Muscle of back (tissue), 3 donors: ENCODE measurements at regions not wholly inside any gene's neighbourhood (a gene's known extent, or its start where the extent isn't known, plus 50 kb on each side); places are given as distances from the start of the nearest gene placed in this dataset.
"Not testable (repeated sequence)": the region's sequence is repeated elsewhere in the genome, so short reads cannot be mapped to it uniquely, and the experiment has no call there.

ENCODE experiments used
- DNase-seq, 3 donors: peaks; one replicate each; pipeline versions ENCODE4 v3.0.0 to v3.0.0-alpha.2; 2013

GRCh38 chr18:1043039-1043438, 138.4 kb downstream of the ADCYAP1 start:
- DNase-seq, result not testable (repeated sequence)

GRCh38 chr18:1045658-1046057, 141.0 kb downstream of the ADCYAP1 start:
- DNase-seq, result peak in 2 of 3 donors; percentile 14 to 64

GRCh38 chr18:1047406-1047805, 142.7 kb downstream of the ADCYAP1 start:
- peak in 1 of 3 donors; percentile 26 for DNase-seq

- DNase-seq, result no peak
Measured at GRCh38 chr18:1048032-1048431, 143.4 kb downstream of the ADCYAP1 start.

GRCh38 chr18:1049173-1049572, 144.5 kb downstream of the ADCYAP1 start:
- no peak for DNase-seq

GRCh38 chr18:1050012-1050657, 145.5 kb downstream of the ADCYAP1 start:
- no peak for DNase-seq

- no peak for DNase-seq
Measured at GRCh38 chr18:1052301-1052700, 147.6 kb downstream of the ADCYAP1 start.

- DNase-seq, result peak in 2 of 3 donors; percentile 12 to 46
Measured at GRCh38 chr18:1053331-1054315, 149.0 kb downstream of the ADCYAP1 start.

- no peak for DNase-seq
Measured at GRCh38 chr18:1056404-1056803, 151.7 kb downstream of the ADCYAP1 start.

- DNase-seq, result no peak
Measured at GRCh38 chr18:1057367-1057766, 152.7 kb downstream of the ADCYAP1 start.

- no peak for DNase-seq
Measured at GRCh38 chr18:1062588-1062987, 157.9 kb downstream of the ADCYAP1 start.

GRCh38 chr18:1075322-1075721, 170.7 kb downstream of the ADCYAP1 start:
- no peak for DNase-seq

- DNase-seq, result no peak
Measured at GRCh38 chr18:1075876-1076275, 171.2 kb downstream of the ADCYAP1 start.

GRCh38 chr18:1078301-1078700, 173.6 kb downstream of the ADCYAP1 start:
- no peak for DNase-seq

GRCh38 chr18:1083675-1084074, 179.0 kb downstream of the ADCYAP1 start:
- DNase-seq, result not testable (repeated sequence)

GRCh38 chr18:1090758-1091157, 186.1 kb downstream of the ADCYAP1 start:
- DNase-seq, result no peak

- peak in 2 of 3 donors; percentile 4 to 24 for DNase-seq
Measured at GRCh38 chr18:1092228-1092627, 187.6 kb downstream of the ADCYAP1 start.

- peak in 1 of 3 donors; percentile 6 for DNase-seq
Measured at GRCh38 chr18:1094409-1094808, 189.7 kb downstream of the ADCYAP1 start.

- DNase-seq, result not testable (repeated sequence)
Measured at GRCh38 chr18:1097991-1098735, 193.5 kb downstream of the ADCYAP1 start.

- no peak for DNase-seq
Measured at GRCh38 chr18:1102848-1103247, 198.2 kb downstream of the ADCYAP1 start.

GRCh38 chr18:1103537-1103936, 198.9 kb downstream of the ADCYAP1 start:
- peak in 2 of 3 donors; percentile 5 to 51 for DNase-seq
